Central memory CD8-positive, alpha-beta T cell (primary cell): ENCODE measurements at regions not wholly inside any gene's neighbourhood (a gene's known extent, or its start where the extent isn't known, plus 50 kb on each side); places are given as distances from the start of the nearest gene placed in this dataset.

Experiments
- ATAC-seq: fragments of 150-1000 bp; cut with Tn5 transposase; replicated peaks from 2 replicates; pipeline ENCODE4 v1.10.0; 2022; ENCODE audit warnings: mild to moderate bottlenecking, moderate FRiP score, moderate number of reproducible peaks; ENCODE audit not compliant: poor library complexity, severe bottlenecking; ENCODE audit errors: extremely low read depth
- DNase-seq, 2 donors: peaks; one replicate each; pipeline ENCODE4 v3.0.0; 2021; ENCODE audit warnings: low spot score in 2 of 2
- H3K27ac Mint-ChIP-seq: one replicate; pipeline ENCODE4 v1.8.0; 2022; ENCODE audit warnings: low read depth, mild to moderate bottlenecking, moderate library complexity, mixed read lengths
- H3K27me3 Mint-ChIP-seq: one replicate; pipeline ENCODE4 v1.8.0; 2022; ENCODE audit warnings: mixed read lengths
- H3K36me3 Mint-ChIP-seq: one replicate; pipeline ENCODE4 v1.8.0; 2022; ENCODE audit warnings: mild to moderate bottlenecking, moderate library complexity, mixed read lengths; ENCODE audit not compliant: insufficient read depth
- H3K4me1 Mint-ChIP-seq: one replicate; pipeline ENCODE4 v1.8.0; 2022; ENCODE audit warnings: mixed read lengths
- H3K4me3 Mint-ChIP-seq: one replicate; pipeline ENCODE4 v1.8.0; 2022; ENCODE audit warnings: mild to moderate bottlenecking, moderate library complexity, mixed read lengths
- H3K9me3 Mint-ChIP-seq: one replicate; pipeline ENCODE4 v1.8.0; 2022; ENCODE audit warnings: mixed read lengths

- ATAC-seq (no peak), DNase-seq (no peak)
- peaks cover 11% of the 10 kb centered on the region for H3K9me3 Mint-ChIP-seq
- no peaks in the 10 kb centered on the region for H3K36me3 Mint-ChIP-seq
- H3K4me3 Mint-ChIP-seq = no peak overlapping the region
- H3K27ac Mint-ChIP-seq = no peak overlapping the region
- H3K4me1 Mint-ChIP-seq = no peaks in the 10 kb centered on the region
- no peaks in the 10 kb centered on the region for H3K27me3 Mint-ChIP-seq
Observed at GRCh38 chr2:22690096-22690495, 694.9 kb upstream of the KLHL29 start.

- ATAC-seq (no peak), DNase-seq (no peak)
- H3K36me3 Mint-ChIP-seq = no peaks in the 10 kb centered on the region
- H3K9me3 Mint-ChIP-seq = peaks cover 11% of the 10 kb centered on the region
- no peaks in the 10 kb centered on the region for H3K4me1 Mint-ChIP-seq
- H3K4me3 Mint-ChIP-seq = no peak overlapping the region
- H3K27me3 Mint-ChIP-seq = no peaks in the 10 kb centered on the region
- no peak overlapping the region for H3K27ac Mint-ChIP-seq
Observed at GRCh38 chr2:22691666-22692065, 693.3 kb upstream of the KLHL29 start.

- no peak for DNase-seq
- Mint-ChIP-seq H3K9me3 (peaks cover 11% of the 10 kb centered on the region), H3K27me3 (no peaks in the 10 kb centered on the region), H3K36me3 (no peaks in the 10 kb centered on the region), H3K4me3 (no peak overlapping the region), H3K4me1 (no peaks in the 10 kb centered on the region), H3K27ac (no peak overlapping the region)
- no peak for ATAC-seq
Observed at GRCh38 chr2:22692746-22693145, 692.2 kb upstream of the KLHL29 start.

GRCh38 chr2:22694300-22694699, 690.7 kb upstream of the KLHL29 start:
- no peak overlapping the region for H3K4me3 Mint-ChIP-seq

GRCh38 chr2:22694856-22695255, 690.1 kb upstream of the KLHL29 start:
- Mint-ChIP-seq H3K36me3 (no peaks in the 10 kb centered on the region), H3K9me3 (peaks cover 11% of the 10 kb centered on the region), H3K27ac (no peak overlapping the region), H3K4me3 (no peak overlapping the region), H3K27me3 (no peaks in the 10 kb centered on the region), H3K4me1 (no peaks in the 10 kb centered on the region)
- DNase-seq = no peak
- no peak for ATAC-seq

More at GRCh38 chr2:22694300-22694699, 690.7 kb upstream of the KLHL29 start:
- DNase-seq = no peak
- Mint-ChIP-seq H3K36me3 (no peaks in the 10 kb centered on the region), H3K9me3 (peaks cover 11% of the 10 kb centered on the region), H3K27ac (no peak overlapping the region), H3K27me3 (no peaks in the 10 kb centered on the region), H3K4me1 (no peaks in the 10 kb centered on the region)
- ATAC-seq = no peak

- ATAC-seq (no peak), DNase-seq (no peak)
- H3K27me3 Mint-ChIP-seq = no peaks in the 10 kb centered on the region
- H3K4me1 Mint-ChIP-seq = no peaks in the 10 kb centered on the region
- no peak overlapping the region for H3K27ac Mint-ChIP-seq
- H3K4me3 Mint-ChIP-seq = no peak overlapping the region
- H3K9me3 Mint-ChIP-seq = peaks cover 6% of the 10 kb centered on the region
- H3K36me3 Mint-ChIP-seq = no peaks in the 10 kb centered on the region
Observed at GRCh38 chr2:22697054-22697788, 687.8 kb upstream of the KLHL29 start.

GRCh38 chr2:22701561-22702160, 683.3 kb upstream of the KLHL29 start:
- DNase-seq (no peak), ATAC-seq (no peak)
- H3K4me1 Mint-ChIP-seq = no peaks in the 10 kb centered on the region
- H3K27ac Mint-ChIP-seq = no peak overlapping the region
- peaks cover 5% of the 10 kb centered on the region for H3K9me3 Mint-ChIP-seq
- H3K36me3 Mint-ChIP-seq = no peaks in the 10 kb centered on the region
- H3K4me3 Mint-ChIP-seq = no peak overlapping the region
- H3K27me3 Mint-ChIP-seq = no peaks in the 10 kb centered on the region

GRCh38 chr2:22703286-22703920, 681.6 kb upstream of the KLHL29 start:
- H3K27ac Mint-ChIP-seq = no peak overlapping the region
- DNase-seq = no peak
- H3K4me3 Mint-ChIP-seq = no peak overlapping the region
- no peak for ATAC-seq
- no peaks in the 10 kb centered on the region for H3K27me3 Mint-ChIP-seq
- H3K9me3 Mint-ChIP-seq = peaks cover 5% of the 10 kb centered on the region
- H3K36me3 Mint-ChIP-seq = no peaks in the 10 kb centered on the region
- H3K4me1 Mint-ChIP-seq = no peaks in the 10 kb centered on the region

- Mint-ChIP-seq H3K9me3 (peaks cover 33% of the 10 kb centered on the region), H3K4me3 (no peak overlapping the region), H3K4me1 (no peaks in the 10 kb centered on the region), H3K27me3 (no peaks in the 10 kb centered on the region), H3K36me3 (no peaks in the 10 kb centered on the region), H3K27ac (no peak overlapping the region)
- DNase-seq = no peak
- no peak for ATAC-seq
Observed at GRCh38 chr2:22719396-22719795, 665.6 kb upstream of the KLHL29 start.

GRCh38 chr2:22729466-22729865, 655.5 kb upstream of the KLHL29 start:
- DNase-seq (no peak), ATAC-seq (no peak)
- no peaks in the 10 kb centered on the region for H3K27me3 Mint-ChIP-seq
- no peaks in the 10 kb centered on the region for H3K36me3 Mint-ChIP-seq
- H3K4me3 Mint-ChIP-seq = no peak overlapping the region
- no peak overlapping the region for H3K27ac Mint-ChIP-seq
- H3K4me1 Mint-ChIP-seq = no peaks in the 10 kb centered on the region
- peaks cover 16% of the 10 kb centered on the region for H3K9me3 Mint-ChIP-seq

GRCh38 chr2:22734373-22735045, 650.5 kb upstream of the KLHL29 start:
- ATAC-seq (no peak), DNase-seq (no peak)
- H3K36me3 Mint-ChIP-seq = no peaks in the 10 kb centered on the region
- H3K4me3 Mint-ChIP-seq = no peak overlapping the region
- peaks cover 28% of the 10 kb centered on the region for H3K9me3 Mint-ChIP-seq
- H3K27ac Mint-ChIP-seq = no peak overlapping the region
- no peaks in the 10 kb centered on the region for H3K27me3 Mint-ChIP-seq
- H3K4me1 Mint-ChIP-seq = no peaks in the 10 kb centered on the region

GRCh38 chr2:22737144-22737543, 647.8 kb upstream of the KLHL29 start:
- H3K9me3 Mint-ChIP-seq = peaks cover 26% of the 10 kb centered on the region
- DNase-seq (no peak), ATAC-seq (no peak)
- H3K4me1 Mint-ChIP-seq = no peaks in the 10 kb centered on the region
- no peaks in the 10 kb centered on the region for H3K27me3 Mint-ChIP-seq
- H3K36me3 Mint-ChIP-seq = no peaks in the 10 kb centered on the region
- H3K27ac Mint-ChIP-seq = no peak overlapping the region
- no peak overlapping the region for H3K4me3 Mint-ChIP-seq
